IMR-90 (cell line): ENCODE measurements at regions not wholly inside any gene's neighbourhood (a gene's known extent, or its start where the extent isn't known, plus 50 kb on each side); places are given as distances from the start of the nearest gene placed in this dataset.
"Not testable (repeated sequence)": the region's sequence is repeated elsewhere in the genome, so short reads cannot be mapped to it uniquely, and the experiment has no call there.

Source experiments
- ATAC-seq: fragments of 200-7000 bp; cut with Tn5 transposase; 2 replicates; pipeline ENCODE4 v1.9.1; 2020; ENCODE audit warnings: low read depth, mild to moderate bottlenecking, moderate library complexity
- BruUV-seq: library from RNA; stranded (reverse); fragments of 400-500 nt; replicated peaks from 2 replicates; lab custom pipeline; 2021; lab: Mats Ljungman, UMichigan
- CTCF ChIA-PET: fragments of 300-600 bp; formaldehyde crosslinking; extraction: SDS; loops from one replicate; lab custom pipeline; 2021; ENCODE audit warnings: antibody characterized with exemption; lab: Yijun Ruan, JAX
- POLR2A ChIA-PET: fragments of 300-600 bp; sonication (Branson Sonifier 250); formaldehyde crosslinking; loops from one replicate; lab custom pipeline; 2022; ENCODE audit warnings: antibody characterized with exemption; ENCODE audit not compliant: unreplicated experiment; lab: Charles Lee
- DNase-seq: peaks from one replicate; pipeline ENCODE4 v3.0.0; 2013
- H2AFZ ChIP-seq: replicated peaks from 2 replicates; pipeline ENCODE3; 2013; ENCODE audit warnings: low read length, mild to moderate bottlenecking; ENCODE audit not compliant: poor library complexity
- H2AK5ac ChIP-seq: 2 replicates; pipeline ENCODE4 v1.6.1; 2013; ENCODE audit warnings: low read depth, low read length, inconsistent platforms
- H2AK9ac ChIP-seq: replicated peaks from 2 replicates; pipeline ENCODE3; 2013; ENCODE audit warnings: mild to moderate bottlenecking, low read depth, low read length, moderate library complexity; ENCODE audit not compliant: poor library complexity
- H2BK120ac ChIP-seq: 2 replicates; pipeline ENCODE4 v1.6.1; 2013; ENCODE audit warnings: low read depth, low read length, inconsistent platforms
- H2BK15ac ChIP-seq: 3 replicates; pipeline ENCODE4 v1.6.1; 2013; ENCODE audit warnings: low read depth, low read length, inconsistent platforms
- H2BK20ac ChIP-seq: 2 replicates; pipeline ENCODE4 v1.6.1; 2013; ENCODE audit warnings: low read depth, mild to moderate bottlenecking, inconsistent platforms, low read length, moderate library complexity
- H2BK5ac ChIP-seq: 2 replicates; pipeline ENCODE4 v1.6.1; 2013; ENCODE audit warnings: mild to moderate bottlenecking, low read depth, low read length, inconsistent platforms; ENCODE audit not compliant: poor library complexity, severe bottlenecking
- H3K14ac ChIP-seq: replicated peaks from 2 replicates; pipeline ENCODE4 v1.6.1; 2013; ENCODE audit warnings: low read depth, low read length, inconsistent platforms
- H3K18ac ChIP-seq: 2 replicates; pipeline ENCODE4 v1.6.1; 2013; ENCODE audit warnings: low read depth, low read length, control low read depth
- H3K23ac ChIP-seq: 2 replicates; pipeline ENCODE4 v1.6.1; 2013; ENCODE audit warnings: low read depth, low read length, inconsistent platforms
- H3K27ac ChIP-seq: 2 replicates; pipeline ENCODE4 v1.5.1; 2013; ENCODE audit warnings: mild to moderate bottlenecking, control low read depth, low read length; ENCODE audit not compliant: insufficient read depth
- H3K27me3 ChIP-seq: 2 replicates; pipeline ENCODE4 v1.6.1; 2013; ENCODE audit warnings: low read length; ENCODE audit not compliant: control insufficient read depth, insufficient read depth
- H3K36me3 ChIP-seq: 2 replicates; pipeline ENCODE4 v1.6.1; 2013; ENCODE audit warnings: low read length, mixed read lengths; ENCODE audit not compliant: control insufficient read depth, insufficient read depth
- H3K4ac ChIP-seq: 2 replicates; pipeline ENCODE4 v1.6.1; 2013; ENCODE audit warnings: low read depth, low read length, inconsistent platforms
- H3K4me1 ChIP-seq: 2 replicates; pipeline ENCODE4 v1.6.1; 2013; ENCODE audit warnings: low read length, mixed read lengths; ENCODE audit not compliant: control insufficient read depth, insufficient read depth
- H3K4me2 ChIP-seq: 2 replicates; pipeline ENCODE4 v1.6.1; 2013; ENCODE audit warnings: low read depth, mild to moderate bottlenecking, control low read depth, low read length, moderate library complexity
- H3K4me3 ChIP-seq: 2 replicates; pipeline ENCODE4 v1.5.1; 2013; ENCODE audit warnings: low read depth, mild to moderate bottlenecking, control low read depth, low read length, moderate library complexity; ENCODE audit not compliant: insufficient read depth
- H3K56ac ChIP-seq: 2 replicates; pipeline ENCODE4 v1.6.1; 2013; ENCODE audit warnings: low read length, inconsistent platforms; ENCODE audit not compliant: insufficient read depth; ENCODE audit errors: extremely low read depth
- H3K79me1 ChIP-seq, 2 experiments: 2 replicates each; pipeline ENCODE4 v1.6.1; 2013; ENCODE audit warnings: low read length in 2 of 2, inconsistent platforms in 1 of 2, low read depth in 1 of 2
- H3K9ac ChIP-seq: 2 replicates; pipeline ENCODE4 v1.6.1; 2013; ENCODE audit warnings: low read depth, low read length, control low read depth
- H3K9me1 ChIP-seq: 2 replicates; pipeline ENCODE4 v1.6.1; 2013; ENCODE audit warnings: low read length, inconsistent platforms; ENCODE audit not compliant: insufficient read depth
- H3K9me3 ChIP-seq: 2 replicates; pipeline ENCODE4 v1.6.1; 2013; ENCODE audit warnings: low read length; ENCODE audit not compliant: control insufficient read depth, insufficient read depth
- H4K20me1 ChIP-seq: 2 replicates; pipeline ENCODE4 v1.6.1; 2013; ENCODE audit warnings: low read length, inconsistent platforms; ENCODE audit not compliant: insufficient read depth
- H4K5ac ChIP-seq: 2 replicates; pipeline ENCODE4 v1.6.1; 2013; ENCODE audit warnings: mild to moderate bottlenecking, low read depth, low read length, control low read depth
- H4K8ac ChIP-seq, 2 experiments: 2 replicates each; pipeline ENCODE4 v1.6.1; 2013; ENCODE audit warnings: low read depth in 2 of 2, low read length in 2 of 2, control low read depth in 1 of 2, inconsistent platforms in 1 of 2
- H4K91ac ChIP-seq: 2 replicates; pipeline ENCODE4 v1.6.1; 2013; ENCODE audit warnings: low read depth, low read length, inconsistent platforms; ENCODE audit not compliant: insufficient read depth
- WGBS, 2 experiments: methylation state at CpG; one replicate each; pipeline versions ENCODE4 v1.1.5 to v1.1.7; 2013; ENCODE audit warnings: missing lambda C conversion rate in 2 of 2; ENCODE audit not compliant: insufficient read length in 1 of 2; ENCODE audit errors: extremely low coverage in 2 of 2; 5-methylcytosine and 5-hydroxymethylcytosine counted together
- dilution Hi-C: fragments of 300-500 bp; cut with HindIII; formaldehyde crosslinking; loops from one replicate; pipeline ENCODE4 v1.14.3; 2018; ENCODE audit warnings: low sequenced_read_pairs; ENCODE audit not compliant: unreplicated experiment
- in situ Hi-C: fragments of 300-500 bp; cut with MboI; formaldehyde crosslinking; loops from 3 replicates; pipeline ENCODE4 v1.14.3; 2019; ENCODE audit warnings: low sequenced_read_pairs, inconsistent platforms, mixed read lengths
- intact Hi-C: fragments of 100-400 bp; cut with micrococcal nuclease; formaldehyde crosslinking; loops from 2 replicates; pipeline ENCODE4 v1.10.0; 2022

- H2AK9ac ChIP-seq, H3K9ac ChIP-seq, H3K27ac ChIP-seq, H3K9me1 ChIP-seq, intact Hi-C loops, H2BK120ac ChIP-seq, H2AFZ ChIP-seq, H4K5ac ChIP-seq, ATAC-seq, H3K4me3 ChIP-seq, H2BK5ac ChIP-seq, H4K8ac ChIP-seq, in situ Hi-C loops, H3K27me3 ChIP-seq, H3K4me1 ChIP-seq, BruUV-seq, H3K56ac ChIP-seq, CTCF ChIA-PET, H4K20me1 ChIP-seq, DNase-seq, H3K79me1 ChIP-seq, H4K91ac ChIP-seq, H3K18ac ChIP-seq, H3K23ac ChIP-seq, dilution Hi-C loops, H3K4me2 ChIP-seq, H3K9me3 ChIP-seq, H3K36me3 ChIP-seq: not testable (repeated sequence)
- Histone ChIP-seq H2BK20ac (peak overlapping the region; percentile 76), H2BK15ac (0 out of 3 replicates have a peak overlapping the region, but pooled peaks have one; percentile 89), H3K4ac (peak overlapping the region; percentile 23), H3K14ac (0 out of 2 replicates have a peak overlapping the region, but pooled peaks have one; percentile 40), H2AK5ac (peak overlapping the region; percentile 1; the same call in 1 of the 2 replicates)
- POLR2A ChIA-PET, result interaction anchor here (0.6 kb wide), 1 partner anchor 24 kb away, joined by 4 read pairs; no protein-coding TSS in a partner anchor
- WGBS, 2 experiments, result no CpG with 5 or more reads among the region's 3 CpGs
Measured at GRCh38 chr4:23944556-23944955, 54.7 kb upstream of the PPARGC1A start.
